ENCODE measurements at regions not wholly inside any gene's neighbourhood (a gene's known extent, or its start where the extent isn't known, plus 50 kb on each side); places are given as distances from the start of the nearest gene placed in this dataset.
"Not testable (repeated sequence)": the region's sequence is repeated elsewhere in the genome, so short reads cannot be mapped to it uniquely, and the experiment has no call there.

GRCh38 chr14:101286271-101287018, 274.9 kb upstream of the DIO3 start:
- no peaks in the 10 kb centered on the region for H3K9me3 Mint-ChIP-seq
- DNase-seq (no peak), ATAC-seq (replicated peaks) (no peak)
- peaks cover 3% of the 10 kb centered on the region for H3K36me3 Mint-ChIP-seq (ENCODE audit: insufficient read depth)
- H3K27me3 Mint-ChIP-seq = peaks cover 66 to 74% of the 10 kb centered on the region in 2 donors
- no peak overlapping the region for H3K27ac Mint-ChIP-seq
- no peaks in the 10 kb centered on the region for H3K4me1 Mint-ChIP-seq (ENCODE audit: low read depth in 2 of 2)
- H3K4me3 Mint-ChIP-seq = no peak overlapping the region

- peaks cover 3% of the 10 kb centered on the region for H3K36me3 Mint-ChIP-seq (ENCODE audit: insufficient read depth)
- ATAC-seq (replicated peaks) (no peak), DNase-seq (no peak)
- no peak overlapping the region for H3K4me3 Mint-ChIP-seq
- no peaks in the 10 kb centered on the region for H3K4me1 Mint-ChIP-seq (ENCODE audit: low read depth in 2 of 2)
- no peak overlapping the region for H3K27ac Mint-ChIP-seq
- peaks cover 79 to 96% of the 10 kb centered on the region in 2 donors for H3K27me3 Mint-ChIP-seq
- no peaks in the 10 kb centered on the region for H3K9me3 Mint-ChIP-seq
Measured at GRCh38 chr14:101288436-101289229, 272.7 kb upstream of the DIO3 start.

- Mint-ChIP-seq H3K4me3 (no peak overlapping the region), H3K4me1 (ENCODE audit: low read depth in 2 of 2) (no peaks in the 10 kb centered on the region), H3K27ac (no peak overlapping the region), H3K36me3 (ENCODE audit: insufficient read depth) (peaks cover 3% of the 10 kb centered on the region), H3K27me3 (peaks cover 77 to 98% of the 10 kb centered on the region in 2 donors), H3K9me3 (no peaks in the 10 kb centered on the region)
- no peak for DNase-seq
- no peak for ATAC-seq (replicated peaks)
Measured at GRCh38 chr14:101289230-101289690, 272.0 kb upstream of the DIO3 start.

DNA sequence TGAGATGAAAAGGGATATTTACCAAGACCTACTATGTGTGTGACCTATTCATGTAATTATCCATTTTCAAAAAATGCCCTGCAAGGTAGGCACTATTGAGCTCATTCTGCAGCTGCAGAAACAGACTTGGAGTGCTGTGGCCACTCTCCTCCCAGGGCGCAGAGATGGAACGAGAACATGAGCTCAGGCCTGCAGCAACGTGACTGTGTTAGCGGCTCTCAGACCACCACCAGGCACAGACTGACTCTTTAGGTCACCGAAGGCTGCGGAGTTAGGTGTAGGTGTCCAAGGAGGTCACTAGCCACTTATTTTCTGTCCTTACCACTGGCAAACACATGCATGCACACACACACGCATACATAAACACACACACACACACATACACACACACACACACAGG, 271.4 kb upstream of the DIO3 start:
- Mint-ChIP-seq H3K4me1 (ENCODE audit: low read depth in 2 of 2) (no peaks in the 10 kb centered on the region), H3K4me3 (no peak overlapping the region), H3K9me3 (no peaks in the 10 kb centered on the region), H3K36me3 (ENCODE audit: insufficient read depth) (peaks cover 3% of the 10 kb centered on the region), H3K27ac (no peak overlapping the region), H3K27me3 (peaks cover 75 to 93% of the 10 kb centered on the region in 2 donors)
- DNase-seq (no peak), ATAC-seq (replicated peaks) (no peak)

- no peak overlapping the region for H3K4me3 Mint-ChIP-seq
- H3K36me3 Mint-ChIP-seq (ENCODE audit: insufficient read depth) = peaks cover 2% of the 10 kb centered on the region
- H3K27me3 Mint-ChIP-seq = peaks cover 68 to 93% of the 10 kb centered on the region in 2 donors
- no peaks in the 10 kb centered on the region for H3K9me3 Mint-ChIP-seq
- H3K4me1 Mint-ChIP-seq (ENCODE audit: low read depth in 2 of 2) = no peaks in the 10 kb centered on the region
- DNase-seq = no peak
- no peak for ATAC-seq (replicated peaks)
- no peak overlapping the region for H3K27ac Mint-ChIP-seq
Measured at GRCh38 chr14:101290611-101291010, 270.7 kb upstream of the DIO3 start.

GRCh38 chr14:101291390-101291789, 269.9 kb upstream of the DIO3 start:
- ATAC-seq (replicated peaks) (no peak), DNase-seq (no peak)
- Mint-ChIP-seq H3K9me3 (peaks cover 0 to 4% of the 10 kb centered on the region in 2 donors), H3K36me3 (ENCODE audit: insufficient read depth) (no peaks in the 10 kb centered on the region), H3K4me1 (ENCODE audit: low read depth in 2 of 2) (no peaks in the 10 kb centered on the region), H3K27ac (no peak overlapping the region), H3K4me3 (no peak overlapping the region), H3K27me3 (peaks cover 69 to 93% of the 10 kb centered on the region in 2 donors)

- Mint-ChIP-seq H3K4me3 (no peak overlapping the region), H3K4me1 (ENCODE audit: low read depth in 2 of 2) (no peaks in the 10 kb centered on the region), H3K36me3 (ENCODE audit: insufficient read depth) (no peaks in the 10 kb centered on the region), H3K9me3 (peaks cover 0 to 8% of the 10 kb centered on the region in 2 donors), H3K27ac (no peak overlapping the region), H3K27me3 (peaks cover 73 to 93% of the 10 kb centered on the region in 2 donors)
- DNase-seq = no peak
- ATAC-seq (replicated peaks) = no peak
Measured at GRCh38 chr14:101292448-101292847, 268.8 kb upstream of the DIO3 start.

DNA sequence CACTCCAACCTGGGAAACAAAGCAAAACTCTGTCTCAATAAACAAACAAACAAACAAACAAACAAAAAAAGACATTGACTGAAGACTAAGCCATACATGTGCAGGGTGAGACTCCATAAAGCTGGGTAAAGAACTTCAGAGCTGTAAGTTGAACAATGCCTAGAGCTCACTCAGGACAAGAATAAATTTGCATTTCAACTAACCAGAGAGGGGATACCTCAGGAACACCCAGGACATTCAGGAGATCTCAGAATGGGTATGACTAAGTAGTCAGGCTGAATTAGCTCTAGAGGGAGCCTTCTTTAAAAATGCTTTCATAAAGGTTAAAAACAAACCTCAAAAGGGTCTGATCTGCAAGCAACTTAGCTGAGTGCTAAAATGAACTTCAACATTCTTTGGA, 267.7 kb upstream of the DIO3 start:
- Mint-ChIP-seq H3K36me3 (ENCODE audit: insufficient read depth) (no peaks in the 10 kb centered on the region), H3K27ac (no peak overlapping the region), H3K4me1 (ENCODE audit: low read depth in 2 of 2) (no peaks in the 10 kb centered on the region), H3K9me3 (peaks cover 0 to 8% of the 10 kb centered on the region in 2 donors), H3K27me3 (peaks cover 70 to 84% of the 10 kb centered on the region in 2 donors), H3K4me3 (no peak overlapping the region)
- ATAC-seq (replicated peaks) (no peak), DNase-seq (no peak)

DNA sequence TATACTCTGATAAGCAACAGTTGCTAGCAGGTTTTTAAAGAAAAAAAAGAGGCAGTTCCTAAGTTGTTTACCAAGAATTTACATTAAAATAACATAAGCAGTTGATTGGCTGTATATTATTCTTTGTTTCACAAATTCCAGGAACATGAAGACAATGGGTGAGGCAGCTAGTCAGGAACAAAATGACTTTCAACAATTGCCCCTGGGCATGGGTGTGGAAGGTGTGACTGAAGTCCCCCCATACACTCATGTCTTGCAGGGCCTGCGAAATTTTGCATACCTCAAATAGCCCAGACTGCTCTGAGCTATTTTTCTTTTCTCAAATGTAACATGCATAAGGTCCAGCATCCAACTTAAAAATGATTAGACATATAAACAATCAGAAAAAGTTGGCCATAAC, 267.2 kb upstream of the DIO3 start:
- Mint-ChIP-seq H3K4me3 (no peak overlapping the region), H3K27ac (no peak overlapping the region), H3K36me3 (ENCODE audit: insufficient read depth) (no peaks in the 10 kb centered on the region), H3K27me3 (peaks cover 74 to 79% of the 10 kb centered on the region in 2 donors), H3K4me1 (ENCODE audit: low read depth in 2 of 2) (no peaks in the 10 kb centered on the region), H3K9me3 (peaks cover 0 to 8% of the 10 kb centered on the region in 2 donors)
- ATAC-seq (replicated peaks) = no peak
- DNase-seq = no peak

- not testable (repeated sequence) for DNase-seq; H3K36me3 Mint-ChIP-seq (ENCODE audit: insufficient read depth); H3K9me3 Mint-ChIP-seq; H3K27ac Mint-ChIP-seq; H3K4me3 Mint-ChIP-seq; H3K4me1 Mint-ChIP-seq (ENCODE audit: low read depth in 2 of 2); ATAC-seq (replicated peaks)
- H3K27me3 Mint-ChIP-seq = peaks cover 37 to 39% of the 10 kb centered on the region in 2 donors
Measured at GRCh38 chr14:101299781-101300180, 261.5 kb upstream of the DIO3 start.

DNA sequence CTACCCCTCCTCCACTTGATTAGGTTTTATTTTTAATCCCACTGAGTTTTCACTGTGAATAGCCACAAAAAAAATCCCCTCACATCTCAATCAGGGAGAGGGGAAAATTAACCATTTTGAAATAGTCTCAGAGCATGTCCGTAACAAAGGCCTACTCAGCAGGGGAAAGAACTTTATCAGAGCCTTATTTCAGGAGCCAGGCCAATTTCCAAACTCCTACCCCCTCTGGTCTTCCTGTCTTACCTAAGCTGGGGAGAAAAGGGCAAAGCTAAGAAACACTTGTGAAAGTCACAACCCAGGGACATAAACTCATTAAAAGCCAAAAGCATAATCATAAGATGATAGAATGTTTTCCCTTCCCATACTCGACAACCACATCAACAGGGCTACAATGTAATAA, 260.3 kb upstream of the DIO3 start:
- Mint-ChIP-seq H3K9me3 (peaks cover 0 to 6% of the 10 kb centered on the region in 2 donors), H3K27ac (no peak overlapping the region), H3K27me3 (peaks cover 25 to 35% of the 10 kb centered on the region in 2 donors)

GRCh38 chr14:101307162-101307561, 254.1 kb upstream of the DIO3 start:
- not testable (repeated sequence) for DNase-seq; H3K27me3 Mint-ChIP-seq; H3K4me1 Mint-ChIP-seq (ENCODE audit: low read depth in 2 of 2); ATAC-seq (replicated peaks); H3K27ac Mint-ChIP-seq; H3K4me3 Mint-ChIP-seq; H3K36me3 Mint-ChIP-seq (ENCODE audit: insufficient read depth); H3K9me3 Mint-ChIP-seq

More for the DNA sequence above, 260.3 kb upstream of the DIO3 start:
- no peaks in the 10 kb centered on the region for H3K36me3 Mint-ChIP-seq (ENCODE audit: insufficient read depth)
- DNase-seq (no peak), ATAC-seq (replicated peaks) (no peak)
- H3K4me3 Mint-ChIP-seq = no peak overlapping the region
- H3K4me1 Mint-ChIP-seq (ENCODE audit: low read depth in 2 of 2) = no peaks in the 10 kb centered on the region

DNA sequence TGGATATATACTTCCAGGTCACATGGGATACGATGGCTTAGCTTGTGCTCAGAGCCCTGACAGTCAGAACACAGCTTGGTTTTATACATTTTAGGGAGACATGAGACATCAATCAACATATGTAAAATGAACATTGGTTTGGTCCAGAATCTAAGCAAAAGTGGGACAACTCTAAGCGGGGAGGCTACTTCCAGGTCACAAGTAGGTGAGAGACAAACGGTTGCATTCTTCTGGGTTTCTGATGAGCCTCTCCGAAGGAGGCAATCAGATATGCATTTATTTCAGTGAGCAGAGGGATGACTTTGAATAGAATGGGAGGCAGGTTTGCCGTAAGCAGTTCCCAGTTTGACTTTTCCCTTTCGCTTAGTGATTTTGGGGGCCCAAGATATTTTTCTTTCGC, 250.1 kb upstream of the DIO3 start:
- not testable (repeated sequence) for DNase-seq; H3K4me1 Mint-ChIP-seq (ENCODE audit: low read depth in 2 of 2); H3K9me3 Mint-ChIP-seq; H3K4me3 Mint-ChIP-seq; H3K27ac Mint-ChIP-seq; H3K36me3 Mint-ChIP-seq (ENCODE audit: insufficient read depth); ATAC-seq (replicated peaks)
- H3K27me3 Mint-ChIP-seq = peaks cover 17 to 30% of the 10 kb centered on the region in 2 donors

- Mint-ChIP-seq H3K4me3 (no peak overlapping the region), H3K36me3 (ENCODE audit: insufficient read depth) (no peaks in the 10 kb centered on the region), H3K27ac (no peak overlapping the region), H3K4me1 (ENCODE audit: low read depth in 2 of 2) (no peaks in the 10 kb centered on the region), H3K9me3 (peaks cover 14 to 15% of the 10 kb centered on the region in 2 donors), H3K27me3 (peaks cover 38 to 47% of the 10 kb centered on the region in 2 donors)
- ATAC-seq (replicated peaks) (no peak), DNase-seq (no peak)
Measured at GRCh38 chr14:101313268-101313667, 248.0 kb upstream of the DIO3 start.
